Prostate gland (tissue), 2 donors: ENCODE measurements at regions not wholly inside any gene's neighbourhood (a gene's known extent, or its start where the extent isn't known, plus 50 kb on each side); places are given as distances from the start of the nearest gene placed in this dataset.

Experiments used
- DNase-seq: peaks from one replicate; pipeline ENCODE4 v3.0.0-alpha.2; 2019; ENCODE audit warnings: low spot score
- H3K27ac ChIP-seq, 2 donors: fragments of 200-600 bp; sonication (generic); 2 replicates each; pipeline ENCODE4 v1.5.1; 2017 to 2019
- H3K27me3 ChIP-seq: fragments of 200-600 bp; sonication (generic); replicated peaks from 2 replicates; pipeline ENCODE4 v1.5.1; 2019; ENCODE audit not compliant: insufficient read depth
- H3K36me3 ChIP-seq, 2 donors: fragments of 200-600 bp; sonication (generic); 1 replicate in 1 of 2; 2 replicates in 1 of 2; pipeline versions ENCODE4 v1.5.1 to v1.8.1; 2017 to 2019
- H3K4me1 ChIP-seq: fragments of 200-600 bp; sonication (generic); replicated peaks from 2 replicates; pipeline ENCODE4 v1.5.1; 2019
- H3K4me3 ChIP-seq, 2 donors: fragments of 200-600 bp; sonication (generic); 2 replicates each; pipeline ENCODE4 v1.5.1; 2017 to 2019
- H3K9me3 ChIP-seq: fragments of 200-600 bp; sonication (generic); 2 replicates; pipeline ENCODE4 v1.5.1; 2017
- POLR2A ChIP-seq: fragments of 450-650 bp; IDR thresholded peaks from one replicate; pipeline ENCODE4 v1.6.1; 2016; ENCODE audit warnings: antibody characterized with exemption, mild to moderate bottlenecking
- POLR2AphosphoS5 ChIP-seq: sonication (generic); formaldehyde crosslinking; IDR thresholded peaks from one replicate; pipeline ENCODE4 v1.6.1; 2017; ENCODE audit warnings: antibody characterized with exemption
- WGBS: methylation state at CpG from one replicate; pipeline ENCODE4 v1.1.5; 2018; 5-methylcytosine and 5-hydroxymethylcytosine counted together
- intact Hi-C: fragments of 100-400 bp; cut with DNase I; formaldehyde crosslinking; loops from one replicate; pipeline ENCODE4 v1.14.2; 2022
- TF ChIP-seq, protein P1 (sequence below), 4 experiments: fragments of 200-600 bp in 2 of 4; fragments of 450-650 bp in 2 of 4; sonication (generic) in 2 of 4; IDR thresholded peaks; 1 replicate in 3 of 4; 2 replicates in 1 of 4; pipeline ENCODE4 v1.5.1; 2016 to 2019; ENCODE audit warnings: antibody characterized with exemption in 4 of 4, mild to moderate bottlenecking in 2 of 4, moderate library complexity in 2 of 4

DNA sequence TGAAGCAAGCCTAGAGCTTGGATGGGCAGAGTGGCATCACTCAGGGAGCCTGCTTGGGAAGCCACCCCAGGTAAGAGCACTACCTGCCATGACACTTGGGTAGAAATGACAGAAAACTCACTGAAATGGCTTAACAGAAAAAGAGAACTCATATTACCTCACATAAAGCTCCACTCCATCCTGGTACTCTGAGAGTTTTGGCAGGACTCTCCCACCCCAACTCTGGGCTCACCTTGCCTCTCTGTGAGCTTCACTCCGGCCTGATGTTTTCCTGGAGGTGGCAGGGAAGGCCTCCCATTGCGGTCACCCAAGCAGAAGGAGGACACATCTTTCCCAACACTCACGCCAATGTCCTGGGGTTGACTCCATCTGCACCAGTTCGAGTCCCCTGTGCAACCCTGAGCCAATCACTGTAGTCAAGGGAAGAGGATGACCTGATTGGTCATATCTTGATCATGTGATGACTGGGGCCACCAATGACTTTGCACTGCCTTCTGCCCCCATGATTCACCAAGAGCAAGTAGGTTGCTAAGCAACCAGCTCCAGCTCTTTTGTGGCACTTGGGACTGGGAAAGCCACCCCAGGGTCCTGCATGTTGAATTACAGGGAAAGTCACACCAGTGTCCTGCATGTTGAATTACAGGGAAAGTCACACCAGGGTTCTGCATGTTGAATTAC lies 446.1 kb upstream of the SULF2 start:
- Histone ChIP-seq H3K36me3 (no peaks in the 10 kb centered on the region), H3K27ac (no peak overlapping the region), H3K4me1 (no peaks in the 10 kb centered on the region), H3K27me3 (no peaks in the 10 kb centered on the region), H3K9me3 (no peaks in the 10 kb centered on the region), H3K4me3 (no peak overlapping the region)
- DNase-seq, result no peak
- intact Hi-C loops, result no loop called here
- TF ChIP-seq POLR2A (no peak), POLR2AphosphoS5 (no peak)
- TF ChIP-seq, protein P1, sequence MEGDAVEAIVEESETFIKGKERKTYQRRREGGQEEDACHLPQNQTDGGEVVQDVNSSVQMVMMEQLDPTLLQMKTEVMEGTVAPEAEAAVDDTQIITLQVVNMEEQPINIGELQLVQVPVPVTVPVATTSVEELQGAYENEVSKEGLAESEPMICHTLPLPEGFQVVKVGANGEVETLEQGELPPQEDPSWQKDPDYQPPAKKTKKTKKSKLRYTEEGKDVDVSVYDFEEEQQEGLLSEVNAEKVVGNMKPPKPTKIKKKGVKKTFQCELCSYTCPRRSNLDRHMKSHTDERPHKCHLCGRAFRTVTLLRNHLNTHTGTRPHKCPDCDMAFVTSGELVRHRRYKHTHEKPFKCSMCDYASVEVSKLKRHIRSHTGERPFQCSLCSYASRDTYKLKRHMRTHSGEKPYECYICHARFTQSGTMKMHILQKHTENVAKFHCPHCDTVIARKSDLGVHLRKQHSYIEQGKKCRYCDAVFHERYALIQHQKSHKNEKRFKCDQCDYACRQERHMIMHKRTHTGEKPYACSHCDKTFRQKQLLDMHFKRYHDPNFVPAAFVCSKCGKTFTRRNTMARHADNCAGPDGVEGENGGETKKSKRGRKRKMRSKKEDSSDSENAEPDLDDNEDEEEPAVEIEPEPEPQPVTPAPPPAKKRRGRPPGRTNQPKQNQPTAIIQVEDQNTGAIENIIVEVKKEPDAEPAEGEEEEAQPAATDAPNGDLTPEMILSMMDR (IDR thresholded peaks at IDR 0.05), result no peak
- WGBS, result 100% methylated on average over 4 of the region's 4 CpGs

DNA sequence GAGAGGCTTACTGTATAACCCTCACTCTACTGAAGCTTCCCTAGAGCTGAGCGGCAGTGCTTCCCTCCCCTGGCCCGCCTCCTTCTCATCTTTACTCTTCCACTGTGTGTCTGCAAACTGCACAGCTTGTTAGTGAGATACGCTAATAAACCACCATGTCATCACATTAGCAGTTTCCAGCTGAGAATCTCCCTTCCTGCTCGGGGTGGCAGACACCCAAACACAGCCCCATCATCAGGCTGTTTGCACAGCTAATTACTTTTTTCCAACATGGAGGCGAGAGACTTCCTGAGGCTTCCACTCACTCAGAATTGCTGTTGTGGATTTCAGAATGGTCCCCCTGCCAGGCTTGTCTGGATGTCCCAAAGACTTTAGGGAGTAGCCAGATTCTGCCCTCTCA lies 444.9 kb upstream of the SULF2 start:
- Histone ChIP-seq H3K27ac (no peak overlapping the region), H3K27me3 (no peaks in the 10 kb centered on the region), H3K4me1 (no peaks in the 10 kb centered on the region), H3K9me3 (no peaks in the 10 kb centered on the region), H3K4me3 (no peak overlapping the region), H3K36me3 (no peaks in the 10 kb centered on the region)
- WGBS, result 75% methylated on average over 5 of the region's 5 CpGs
- no peak for TF ChIP-seq POLR2AphosphoS5
- TF ChIP-seq POLR2A, result no peak
- TF ChIP-seq, protein P1 (IDR thresholded peaks at IDR 0.05), result no peak
- intact Hi-C loops, result no loop called here
- no peak for DNase-seq

GRCh38 chr20:48227381-48227780 lies 442.1 kb upstream of the SULF2 start:
- Histone ChIP-seq H3K27me3 (no peaks in the 10 kb centered on the region), H3K27ac (no peak overlapping the region), H3K9me3 (no peaks in the 10 kb centered on the region), H3K4me1 (no peaks in the 10 kb centered on the region), H3K4me3 (no peak overlapping the region), H3K36me3 (no peaks in the 10 kb centered on the region)
- intact Hi-C loops, result no loop called here
- no peak for DNase-seq
- WGBS, result 81% methylated on average over 5 of the region's 5 CpGs
- TF ChIP-seq POLR2AphosphoS5 (no peak), POLR2A (no peak)
- TF ChIP-seq, protein P1 (IDR thresholded peaks at IDR 0.05), result no peak

DNA sequence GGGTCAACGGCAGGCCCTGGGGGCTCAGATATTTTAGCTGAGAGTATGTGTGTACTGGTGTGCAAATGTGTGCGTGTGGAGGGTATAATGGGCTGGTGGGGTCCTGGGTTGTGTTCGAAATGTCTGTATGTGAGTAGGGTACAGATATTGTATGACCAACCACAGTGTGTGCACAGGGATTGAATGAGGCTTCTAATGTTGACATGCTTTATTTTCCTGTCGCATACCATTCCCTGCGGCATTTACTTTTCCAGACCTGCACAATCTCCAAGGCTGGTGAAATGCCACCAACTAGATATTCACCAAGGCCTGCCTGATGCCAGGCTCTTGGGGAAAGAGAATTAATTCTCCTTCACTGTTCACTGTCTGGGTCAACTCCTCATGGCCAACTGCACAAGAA lies 441.4 kb upstream of the SULF2 start:
- TF ChIP-seq POLR2A (no peak), POLR2AphosphoS5 (no peak)
- TF ChIP-seq, protein P1 (IDR thresholded peaks at IDR 0.05), result no peak
- H3K9me3 ChIP-seq, result no peaks in the 10 kb centered on the region
- H3K4me3 ChIP-seq, result no peak overlapping the region
- no peaks in the 10 kb centered on the region for H3K27me3 ChIP-seq
- H3K27ac ChIP-seq, result no peak overlapping the region
- intact Hi-C loops, result no loop called here
- no peak for DNase-seq
- H3K36me3 ChIP-seq, result no peaks in the 10 kb centered on the region
- WGBS, result 95% methylated on average over 5 of the region's 5 CpGs
- no peaks in the 10 kb centered on the region for H3K4me1 ChIP-seq

- H3K27me3 ChIP-seq, result no peaks in the 10 kb centered on the region
- H3K4me3 ChIP-seq, result no peak overlapping the region
- TF ChIP-seq POLR2AphosphoS5 (no peak), POLR2A (no peak)
- intact Hi-C loops, result no loop called here
- no peaks in the 10 kb centered on the region for H3K36me3 ChIP-seq
- H3K9me3 ChIP-seq, result no peaks in the 10 kb centered on the region
- DNase-seq, result no peak
- WGBS, result 77% methylated on average over 6 of the region's 6 CpGs
- no peak overlapping the region for H3K27ac ChIP-seq
- H3K4me1 ChIP-seq, result no peaks in the 10 kb centered on the region
Measured at GRCh38 chr20:48224533-48225050, 439.3 kb upstream of the SULF2 start.
